Left colon (tissue), 2 donors: ENCODE measurements at regions not wholly inside any gene's neighbourhood (a gene's known extent, or its start where the extent isn't known, plus 50 kb on each side); places are given as distances from the start of the nearest gene placed in this dataset.

Experiments
- ATAC-seq: fragments of 200-7000 bp; cut with Tn5 transposase; one replicate; pipeline ENCODE4 v1.9.1; 2020; ENCODE audit warnings: mild to moderate bottlenecking, moderate library complexity
- DNase-seq, 2 donors: peaks; one replicate each; pipeline ENCODE4 v3.0.0-alpha.2; 2020
- intact Hi-C, 2 donors: fragments of 100-400 bp; cut with DNase I in 1 of 2; cut with micrococcal nuclease in 1 of 2; formaldehyde crosslinking; loops; one replicate each; pipeline versions ENCODE4 v1.11.2 to v1.14.0; 2022; cut with DNase I, micrococcal nuclease
- donor health status: DM: no; HTN: no; CAD: no.
- donor health status: DM: yes; HTN: yes; CAD: no.

GRCh38 chrX:6917666-6918065 lies 229.8 kb upstream of the STS start:
- no peak for ATAC-seq
- DNase-seq, result no peak
- intact Hi-C loops, result no loop called here

GRCh38 chrX:6910218-6910617 lies 237.3 kb upstream of the STS start:
- no peak for ATAC-seq
- DNase-seq, result no peak
- intact Hi-C loops, result no loop called here

- ATAC-seq (no peak), DNase-seq (no peak)
- intact Hi-C loops, result no loop called here
Observed at GRCh38 chrX:6909396-6909795, 238.1 kb upstream of the STS start.

GRCh38 chrX:6906608-6907007 lies 240.9 kb upstream of the STS start:
- ATAC-seq (no peak), DNase-seq (no peak)
- intact Hi-C loops, result no loop called here

GRCh38 chrX:6904156-6904555 lies 243.4 kb upstream of the STS start:
- DNase-seq (no peak), ATAC-seq (no peak)
- intact Hi-C loops, result no loop called here

GRCh38 chrX:6898371-6898770 lies 249.1 kb upstream of the STS start:
- no peak for DNase-seq
- ATAC-seq, result no peak
- intact Hi-C loops, result no loop called here

GRCh38 chrX:6891404-6891803 lies 256.1 kb upstream of the STS start:
- DNase-seq, result no peak
- no peak for ATAC-seq
- intact Hi-C loops, result no loop called here

GRCh38 chrX:6890544-6891261 lies 256.8 kb upstream of the STS start:
- ATAC-seq, result no peak
- intact Hi-C loops, result no loop called here
- no peak for DNase-seq

GRCh38 chrX:6885909-6886308 lies 261.6 kb upstream of the STS start:
- intact Hi-C loops, result no loop called here
- DNase-seq (no peak), ATAC-seq (no peak)

- no peak for DNase-seq
- ATAC-seq, result no peak
- intact Hi-C loops, result no loop called here
Observed at GRCh38 chrX:6885396-6885795, 262.1 kb upstream of the STS start.

- DNase-seq, result no peak
- ATAC-seq, result no peak
- intact Hi-C loops, result no loop called here
Observed at GRCh38 chrX:6861456-6861855, 286.1 kb upstream of the STS start.

- DNase-seq, result no peak
Observed at GRCh38 chrX:6857749-6858148, 289.8 kb upstream of the STS start.

GRCh38 chrX:6856471-6856870 lies 291.0 kb upstream of the STS start:
- intact Hi-C loops, result no loop called here
- ATAC-seq, result no peak
- DNase-seq, result no peak

More at GRCh38 chrX:6857749-6858148, 289.8 kb upstream of the STS start:
- intact Hi-C loops, result no loop called here
- ATAC-seq, result no peak

GRCh38 chrX:6852869-6853268 lies 294.6 kb upstream of the STS start:
- no peak for DNase-seq
- intact Hi-C loops, result no loop called here
- no peak for ATAC-seq

- intact Hi-C loops, result no loop called here
- ATAC-seq (no peak), DNase-seq (no peak)
Observed at GRCh38 chrX:6852121-6852520, 295.4 kb upstream of the STS start.

GRCh38 chrX:6851140-6851539 lies 296.4 kb upstream of the STS start:
- ATAC-seq, result no peak
- intact Hi-C loops, result no loop called here

GRCh38 chrX:6849716-6850414 lies 297.6 kb upstream of the STS start:
- intact Hi-C loops, result no loop called here
- no peak for DNase-seq

More at GRCh38 chrX:6851140-6851539, 296.4 kb upstream of the STS start:
- no peak for DNase-seq

GRCh38 chrX:6832619-6833018 lies 297.7 kb upstream of the VCX3A start:
- intact Hi-C loops, result no loop called here
- DNase-seq (no peak), ATAC-seq (no peak)

More at GRCh38 chrX:6849716-6850414, 297.6 kb upstream of the STS start:
- ATAC-seq, result no peak

- ATAC-seq, result no peak
- intact Hi-C loops, result no loop called here
- no peak for DNase-seq
Observed at GRCh38 chrX:6826856-6827255, 291.9 kb upstream of the VCX3A start.

- ATAC-seq (peak; percentile 83), DNase-seq (peak in 1 of 2 donors; percentile 9)
Observed at GRCh38 chrX:6821730-6822129, 286.8 kb upstream of the VCX3A start.

More at GRCh38 chrX:6821730-6822129, 286.8 kb upstream of the VCX3A start:
- intact Hi-C loops, result no loop called here
